IPS-18a (cell line): ENCODE measurements at regions not wholly inside any gene's neighbourhood (a gene's known extent, or its start where the extent isn't known, plus 50 kb on each side); places are given as distances from the start of the nearest gene placed in this dataset.

Source experiments
- H3K27ac ChIP-seq: one replicate; pipeline ENCODE4 v1.5.1; 2013; ENCODE audit warnings: low read length
- H3K27me3 ChIP-seq: one replicate; pipeline ENCODE4 v1.6.1; 2013; ENCODE audit warnings: mild to moderate bottlenecking, low read length; ENCODE audit not compliant: control insufficient read depth, insufficient read depth
- H3K36me3 ChIP-seq: one replicate; pipeline ENCODE4 v1.6.1; 2013; ENCODE audit warnings: low read depth, low read length; ENCODE audit not compliant: control insufficient read depth
- H3K4me1 ChIP-seq: one replicate; pipeline ENCODE4 v1.6.1; 2013; ENCODE audit warnings: low read depth, low read length; ENCODE audit not compliant: control insufficient read depth
- H3K4me3 ChIP-seq: one replicate; pipeline ENCODE4 v1.5.1; 2013; ENCODE audit warnings: low read length
- H3K9ac ChIP-seq: one replicate; pipeline ENCODE4 v1.6.1; 2013; ENCODE audit warnings: mild to moderate bottlenecking, low read length, moderate library complexity
- H3K9me3 ChIP-seq: one replicate; pipeline ENCODE4 v1.6.1; 2013; ENCODE audit warnings: low read depth, low read length; ENCODE audit not compliant: control insufficient read depth

DNA sequence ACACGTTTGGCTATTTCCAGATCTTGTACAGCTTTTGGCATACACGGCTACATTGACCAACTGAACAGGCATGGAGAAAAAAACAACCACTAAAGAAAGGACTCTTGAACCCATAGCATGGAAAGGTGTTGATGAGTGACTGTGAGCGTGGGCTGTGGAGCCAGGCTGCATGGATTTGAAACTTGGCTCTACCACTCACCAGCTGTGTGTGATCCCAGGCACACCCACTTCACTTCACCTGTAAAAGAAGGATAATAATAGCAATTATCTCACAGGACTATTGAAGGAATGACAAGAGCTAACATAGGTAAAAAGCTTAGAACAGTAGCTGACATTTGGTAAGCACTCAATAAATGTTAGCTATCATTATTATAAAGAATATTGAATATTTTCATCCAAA, 301.7 kb upstream of the CPEB2 start:
- H3K27me3 ChIP-seq = no peaks in the 10 kb centered on the region
- no peaks in the 10 kb centered on the region for H3K36me3 ChIP-seq
- no peak overlapping the region for H3K9ac ChIP-seq
- no peak overlapping the region for H3K27ac ChIP-seq
- H3K9me3 ChIP-seq = no peaks in the 10 kb centered on the region
- H3K4me3 ChIP-seq = no peak overlapping the region
- H3K4me1 ChIP-seq = no peaks in the 10 kb centered on the region

DNA sequence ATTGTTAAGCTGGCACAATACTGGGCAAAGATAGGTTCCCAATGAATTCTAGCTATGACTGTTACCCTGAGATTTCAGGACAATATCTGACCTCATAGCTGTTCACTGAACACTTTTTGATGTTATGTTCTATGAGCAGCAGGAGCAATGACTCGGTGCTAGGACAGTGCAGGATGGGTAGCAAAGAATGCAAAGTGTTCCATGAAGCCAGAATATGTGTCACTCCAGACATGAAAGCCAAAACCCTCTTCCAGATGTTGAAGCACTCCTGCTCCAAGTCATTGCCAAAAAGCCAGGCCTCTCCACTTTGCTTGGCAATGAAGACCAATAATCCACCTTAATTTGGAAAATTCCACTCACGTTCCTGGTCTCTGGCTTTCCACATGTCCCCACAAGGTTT, 300.9 kb upstream of the CPEB2 start:
- no peak overlapping the region for H3K27ac ChIP-seq
- no peaks in the 10 kb centered on the region for H3K36me3 ChIP-seq
- H3K4me1 ChIP-seq = no peaks in the 10 kb centered on the region
- H3K27me3 ChIP-seq = no peaks in the 10 kb centered on the region
- H3K9me3 ChIP-seq = no peaks in the 10 kb centered on the region
- H3K9ac ChIP-seq = no peak overlapping the region
- H3K4me3 ChIP-seq = no peak overlapping the region

DNA sequence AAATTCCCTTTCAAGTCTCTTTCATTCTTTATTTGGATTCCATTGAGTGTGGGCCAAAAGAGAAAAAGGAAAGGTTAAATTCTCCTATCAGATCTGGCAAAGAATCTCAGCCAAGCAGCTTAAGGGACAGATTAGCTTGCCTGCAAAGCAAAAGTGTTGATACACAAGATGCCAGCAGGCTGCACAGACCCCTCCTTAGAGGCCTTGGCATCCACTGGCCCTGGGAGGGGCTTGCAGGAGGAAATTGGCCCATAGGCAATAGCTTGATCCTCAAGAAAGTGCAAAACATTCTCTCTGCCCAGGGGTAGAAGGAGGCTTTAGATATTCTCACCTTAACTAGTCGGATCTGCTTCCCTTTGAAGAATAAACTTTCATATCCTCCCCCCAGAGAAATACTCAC, 300.4 kb upstream of the CPEB2 start:
- no peak overlapping the region for H3K4me3 ChIP-seq
- H3K27ac ChIP-seq = no peak overlapping the region
- H3K27me3 ChIP-seq = no peaks in the 10 kb centered on the region
- no peaks in the 10 kb centered on the region for H3K9me3 ChIP-seq
- H3K9ac ChIP-seq = no peak overlapping the region
- no peaks in the 10 kb centered on the region for H3K4me1 ChIP-seq
- no peaks in the 10 kb centered on the region for H3K36me3 ChIP-seq

DNA sequence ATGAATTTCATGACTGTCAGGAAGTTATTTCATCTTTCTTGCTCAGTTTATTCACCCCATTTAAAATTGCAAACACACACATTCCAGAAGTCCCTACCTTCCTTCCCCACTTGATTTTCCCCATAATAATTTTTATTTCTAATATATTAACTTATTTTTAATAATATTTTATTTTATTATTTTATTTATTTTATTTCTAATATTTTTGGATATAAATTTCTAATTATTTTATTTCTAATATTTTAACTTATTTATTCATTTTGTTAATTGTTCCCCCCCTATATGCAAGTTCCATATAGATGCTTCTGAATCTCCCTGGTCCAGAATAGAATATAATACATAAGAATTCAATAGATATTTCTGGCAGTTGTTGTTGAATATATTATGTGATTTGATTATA, 293.7 kb upstream of the CPEB2 start:
- H3K36me3 ChIP-seq = no peaks in the 10 kb centered on the region
- H3K4me3 ChIP-seq = no peak overlapping the region
- H3K9ac ChIP-seq = no peak overlapping the region
- H3K27me3 ChIP-seq = no peaks in the 10 kb centered on the region
- no peak overlapping the region for H3K27ac ChIP-seq
- no peaks in the 10 kb centered on the region for H3K9me3 ChIP-seq
- no peaks in the 10 kb centered on the region for H3K4me1 ChIP-seq

DNA sequence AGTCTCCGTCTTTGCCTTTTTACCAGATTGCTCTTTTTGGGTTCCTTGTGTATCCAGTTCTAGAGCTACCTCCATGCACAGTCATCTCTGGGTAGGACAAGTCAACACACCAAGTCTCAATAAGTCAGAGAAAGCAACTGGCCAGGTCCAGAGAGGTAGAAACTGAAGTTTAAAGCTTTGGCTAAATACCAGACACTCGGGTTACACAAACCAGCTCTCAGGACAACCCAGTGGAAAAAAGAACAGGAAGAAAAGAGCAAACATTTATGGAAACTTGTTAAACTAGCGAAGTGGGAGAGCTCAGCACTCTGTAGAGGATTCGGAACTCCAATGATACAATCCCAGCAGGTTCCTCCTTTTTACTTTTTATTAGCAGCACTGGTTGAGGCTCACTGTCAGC, 291.0 kb upstream of the CPEB2 start:
- H3K4me1 ChIP-seq = no peaks in the 10 kb centered on the region
- no peaks in the 10 kb centered on the region for H3K9me3 ChIP-seq
- H3K27ac ChIP-seq = no peak overlapping the region
- no peaks in the 10 kb centered on the region for H3K27me3 ChIP-seq
- no peak overlapping the region for H3K4me3 ChIP-seq
- H3K36me3 ChIP-seq = no peaks in the 10 kb centered on the region
- H3K9ac ChIP-seq = no peak overlapping the region

DNA sequence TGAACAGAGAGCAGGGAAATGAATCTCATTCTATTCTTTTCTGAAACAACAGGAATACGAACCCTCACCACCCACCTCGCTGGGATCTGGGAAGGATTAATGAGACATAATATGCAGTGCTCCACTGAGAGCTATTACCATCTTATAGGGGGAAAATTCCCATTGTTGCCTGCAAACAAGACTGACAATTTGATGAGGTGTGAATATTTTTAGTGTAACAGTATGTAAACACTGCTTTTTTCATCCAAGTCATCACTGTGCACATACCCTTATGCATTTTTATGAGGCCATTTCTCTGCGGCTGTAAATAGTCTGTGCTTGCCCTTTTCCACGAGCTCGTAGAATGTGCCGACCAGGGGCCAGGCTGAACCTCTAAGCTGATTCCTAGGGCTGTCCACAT, 285.6 kb upstream of the CPEB2 start:
- Histone ChIP-seq H3K9me3 (no peaks in the 10 kb centered on the region), H3K27me3 (no peaks in the 10 kb centered on the region), H3K27ac (no peak overlapping the region), H3K4me3 (no peak overlapping the region), H3K4me1 (no peaks in the 10 kb centered on the region), H3K36me3 (no peaks in the 10 kb centered on the region), H3K9ac (no peak overlapping the region)

DNA sequence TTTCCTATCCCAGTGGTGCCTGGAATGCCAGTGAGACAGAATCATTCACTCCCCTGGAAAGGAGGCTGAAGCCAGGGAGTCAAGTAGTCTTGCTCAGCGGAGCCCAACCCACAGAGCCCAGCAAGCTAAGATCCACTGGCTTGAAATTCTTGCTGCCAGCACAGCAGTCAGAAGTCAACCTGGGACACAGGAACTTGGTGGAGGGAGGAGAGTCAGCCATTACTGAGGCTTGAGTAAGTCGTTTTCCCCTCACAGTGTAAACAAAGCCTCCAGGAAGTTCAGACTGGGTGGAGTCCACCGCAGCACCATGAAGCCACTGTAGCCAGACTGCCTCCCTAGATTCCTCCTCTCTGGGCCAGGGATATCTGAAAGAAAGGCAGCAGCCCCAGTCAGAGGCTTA, 283.2 kb upstream of the CPEB2 start:
- H3K4me3 ChIP-seq = no peak overlapping the region
- no peak overlapping the region for H3K27ac ChIP-seq
- H3K9me3 ChIP-seq = no peaks in the 10 kb centered on the region
- H3K4me1 ChIP-seq = no peaks in the 10 kb centered on the region
- H3K27me3 ChIP-seq = no peaks in the 10 kb centered on the region
- H3K9ac ChIP-seq = no peak overlapping the region
- H3K36me3 ChIP-seq = no peaks in the 10 kb centered on the region

DNA sequence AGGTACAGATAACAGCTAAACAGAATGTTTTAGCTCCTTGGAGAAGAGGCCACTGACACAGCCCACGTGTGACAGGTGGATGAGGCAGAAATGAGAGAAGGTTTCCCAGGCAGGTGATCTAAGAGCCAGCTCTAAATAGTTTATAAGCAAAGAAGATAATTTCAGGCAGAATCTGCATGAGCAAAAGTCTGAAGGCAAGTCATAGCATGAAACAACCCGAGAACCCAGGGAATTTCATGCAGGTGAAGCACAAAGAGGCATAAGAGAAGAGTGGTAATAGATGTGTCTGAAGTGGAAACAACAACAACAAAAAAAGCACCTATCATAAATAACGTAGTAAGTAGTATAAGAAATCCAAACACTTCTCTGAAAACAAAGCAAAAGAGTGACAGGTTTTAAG, 275.8 kb upstream of the CPEB2 start:
- H3K27me3 ChIP-seq = no peaks in the 10 kb centered on the region
- no peak overlapping the region for H3K27ac ChIP-seq
- no peaks in the 10 kb centered on the region for H3K9me3 ChIP-seq
- no peaks in the 10 kb centered on the region for H3K36me3 ChIP-seq
- no peak overlapping the region for H3K4me3 ChIP-seq
- H3K4me1 ChIP-seq = no peaks in the 10 kb centered on the region
- H3K9ac ChIP-seq = no peak overlapping the region

DNA sequence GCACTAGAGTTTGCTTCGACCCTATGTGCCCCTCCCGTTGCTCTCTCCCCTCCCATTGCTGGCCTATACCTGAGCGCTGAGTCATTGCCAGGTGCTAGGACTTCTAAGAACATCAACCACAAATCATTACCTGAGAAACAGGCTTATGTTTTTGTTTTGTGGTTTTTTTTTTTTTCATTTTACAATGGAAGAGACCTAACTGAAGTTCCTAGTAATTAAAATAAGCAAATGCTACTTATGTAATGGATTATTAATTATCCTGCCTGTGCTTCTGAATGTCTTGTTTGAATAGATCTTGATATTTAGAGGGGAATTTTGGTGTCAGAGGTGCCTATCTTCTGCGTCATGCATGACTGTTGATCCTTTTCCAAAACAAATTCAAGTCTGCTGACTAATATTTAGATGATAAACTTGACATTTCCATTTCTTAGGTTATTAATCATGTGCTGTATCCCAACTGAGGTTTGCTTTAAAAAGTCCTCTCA, 275.4 kb upstream of the CPEB2 start:
- no peaks in the 10 kb centered on the region for H3K4me1 ChIP-seq
- H3K27ac ChIP-seq = no peak overlapping the region
- H3K36me3 ChIP-seq = no peaks in the 10 kb centered on the region
- H3K4me3 ChIP-seq = no peak overlapping the region
- no peak overlapping the region for H3K9ac ChIP-seq
- H3K9me3 ChIP-seq = no peaks in the 10 kb centered on the region
- H3K27me3 ChIP-seq = no peaks in the 10 kb centered on the region

DNA sequence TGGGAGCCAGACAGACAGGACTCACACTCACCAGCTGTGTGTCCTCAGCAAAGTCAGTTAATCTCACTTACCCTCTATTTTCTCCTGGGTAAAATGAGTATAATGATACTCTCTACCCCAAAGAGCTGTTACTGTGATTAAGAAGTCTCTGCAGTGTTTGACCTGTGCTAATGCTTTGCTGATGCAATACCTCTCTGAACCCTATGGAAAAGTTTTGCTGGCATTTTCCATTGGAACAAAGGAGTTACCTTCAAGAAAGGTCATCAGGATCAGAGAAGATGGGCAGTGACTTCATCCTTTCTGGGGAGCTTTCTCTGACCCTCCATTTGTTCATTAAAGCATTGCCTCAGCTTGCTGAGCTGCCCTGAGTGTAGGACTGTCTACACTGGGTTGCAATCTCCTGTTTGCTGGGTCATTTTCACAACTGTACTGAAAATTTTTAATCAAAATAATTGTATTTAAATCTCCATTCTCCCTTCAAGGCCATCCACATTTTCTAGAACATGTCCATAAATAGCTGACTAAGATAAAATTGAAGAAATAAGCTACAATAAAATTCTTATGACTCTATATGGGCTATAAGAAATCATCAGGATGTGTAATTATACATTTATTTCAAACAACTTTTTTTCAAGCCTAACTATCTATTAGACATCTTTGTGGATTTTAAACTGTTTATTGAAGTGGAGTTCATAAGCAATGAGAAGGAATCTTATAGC, 272.8 kb upstream of the CPEB2 start:
- no peaks in the 10 kb centered on the region for H3K9me3 ChIP-seq
- H3K4me1 ChIP-seq = no peaks in the 10 kb centered on the region
- H3K4me3 ChIP-seq = no peak overlapping the region
- no peaks in the 10 kb centered on the region for H3K36me3 ChIP-seq
- H3K27me3 ChIP-seq = no peaks in the 10 kb centered on the region
- H3K27ac ChIP-seq = no peak overlapping the region
- H3K9ac ChIP-seq = no peak overlapping the region

DNA sequence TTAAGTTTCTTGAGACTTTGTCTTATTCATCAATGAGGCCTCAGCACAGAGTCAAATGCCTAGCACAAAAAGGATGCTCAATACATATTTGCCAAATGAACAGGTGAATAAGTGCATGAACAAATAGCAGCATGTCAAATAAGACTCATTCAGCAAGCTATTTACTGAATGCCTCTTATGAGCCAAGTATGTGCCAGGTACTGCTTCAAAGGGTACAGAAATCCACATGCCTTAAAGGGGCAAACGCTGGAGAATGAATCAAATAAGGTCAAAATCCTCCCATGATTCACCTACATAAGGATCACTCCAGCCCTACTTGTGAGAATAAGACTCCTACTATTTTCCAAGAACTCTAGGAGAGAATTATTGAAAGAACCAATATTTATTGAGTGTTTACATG, 260.2 kb upstream of the CPEB2 start:
- Histone ChIP-seq H3K4me1 (peaks cover 16% of the 10 kb centered on the region), H3K4me3 (no peak overlapping the region), H3K27ac (no peak overlapping the region), H3K27me3 (no peaks in the 10 kb centered on the region), H3K9me3 (no peaks in the 10 kb centered on the region), H3K9ac (no peak overlapping the region), H3K36me3 (no peaks in the 10 kb centered on the region)

DNA sequence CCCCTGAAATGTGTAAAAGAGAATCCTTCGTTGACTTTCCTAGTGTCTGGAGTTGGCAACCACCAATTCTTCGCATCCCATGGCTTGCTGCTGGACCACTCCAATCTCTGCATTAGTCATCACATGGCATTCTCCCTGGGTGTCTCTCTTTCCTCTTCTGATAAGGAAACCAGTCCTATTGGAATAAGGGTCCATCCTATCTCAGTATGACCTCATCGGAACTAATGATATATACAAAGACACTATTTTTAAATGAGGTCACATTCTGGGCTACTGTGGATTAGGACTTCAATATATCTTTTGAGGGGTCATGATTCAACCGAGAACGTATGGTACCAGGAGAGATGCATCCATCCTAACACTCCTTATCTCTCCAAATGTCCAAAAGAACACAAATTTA, 259.1 kb upstream of the CPEB2 start:
- Histone ChIP-seq H3K4me3 (no peak overlapping the region), H3K4me1 (peaks cover 16% of the 10 kb centered on the region), H3K9me3 (no peaks in the 10 kb centered on the region), H3K9ac (no peak overlapping the region), H3K36me3 (no peaks in the 10 kb centered on the region), H3K27me3 (no peaks in the 10 kb centered on the region), H3K27ac (no peak overlapping the region)
